Keratinocyte (primary cell): ENCODE measurements at regions not wholly inside any gene's neighbourhood (a gene's known extent, or its start where the extent isn't known, plus 50 kb on each side); places are given as distances from the start of the nearest gene placed in this dataset.

Experiments
- DNase-seq: peaks from one replicate; pipeline ENCODE4 v3.0.0-alpha.2; 2011; ENCODE audit warnings: low read depth, missing footprints, low spot score
- FAIRE-seq: peaks from 2 replicates; lab custom pipeline; 2011; peaks lifted over from hg19 to GRCh38; lab: Jason Lieb, UNC
- H2AFZ ChIP-seq: 2 replicates; pipeline ENCODE4 v1.6.0; 2012; ENCODE audit warnings: low read length, control low read depth, inconsistent platforms; ENCODE audit not compliant: control insufficient read depth
- H3K27ac ChIP-seq: 2 replicates; pipeline ENCODE4 v1.5.1; 2011; ENCODE audit warnings: low read length; ENCODE audit not compliant: control insufficient read depth, insufficient read depth
- H3K27me3 ChIP-seq: 3 replicates; pipeline ENCODE4 v1.6.0; 2011; ENCODE audit warnings: low read length; ENCODE audit not compliant: control insufficient read depth, insufficient read depth; ENCODE audit errors: extremely low read depth
- H3K36me3 ChIP-seq, 2 experiments: 2 replicates in 1 of 2; 3 replicates in 1 of 2; pipeline ENCODE4 v1.5.1; 2011; ENCODE audit warnings: low read length in 2 of 2, mild to moderate bottlenecking in 1 of 2; ENCODE audit not compliant: control insufficient read depth in 2 of 2, insufficient read depth in 2 of 2; ENCODE audit errors: extremely low read depth in 1 of 2
- H3K4me1 ChIP-seq: 3 replicates; pipeline ENCODE4 v1.5.1; 2011; ENCODE audit warnings: low read length; ENCODE audit not compliant: control insufficient read depth, insufficient read depth; ENCODE audit errors: extremely low read depth
- H3K4me2 ChIP-seq: 3 replicates; pipeline ENCODE4 v1.6.0; 2011; ENCODE audit warnings: low read depth, low read length; ENCODE audit not compliant: control insufficient read depth, insufficient read depth; ENCODE audit errors: extremely low read depth
- H3K4me3 ChIP-seq, 3 experiments: fragments of 200-600 bp in 1 of 3; sonication (generic) in 1 of 3; 2 replicates in 2 of 3; 3 replicates in 1 of 3; pipeline ENCODE4 v1.5.1; 2011 to 2016; ENCODE audit warnings: low read length in 3 of 3, mild to moderate bottlenecking in 3 of 3, control low read depth in 2 of 3, inconsistent platforms in 1 of 3, low read depth in 1 of 3, mixed read lengths in 1 of 3, mixed run types in 1 of 3, moderate library complexity in 1 of 3; ENCODE audit not compliant: control insufficient read depth in 2 of 3, insufficient read depth in 2 of 3; ENCODE audit errors: extremely low read depth in 1 of 3
- H3K79me2 ChIP-seq: 2 replicates; pipeline ENCODE4 v1.6.0; 2012; ENCODE audit warnings: low read length; ENCODE audit not compliant: control insufficient read depth, insufficient read depth
- H3K9ac ChIP-seq: 3 replicates; pipeline ENCODE4 v1.6.0; 2011; ENCODE audit warnings: low read length; ENCODE audit not compliant: control insufficient read depth, insufficient read depth; ENCODE audit errors: extremely low read depth
- H3K9me1 ChIP-seq: 3 replicates; pipeline ENCODE4 v1.6.0; 2011; ENCODE audit warnings: low read length; ENCODE audit not compliant: control insufficient read depth, insufficient read depth; ENCODE audit errors: extremely low read depth
- H3K9me3 ChIP-seq: 2 replicates; pipeline ENCODE4 v1.5.1; 2012; ENCODE audit warnings: low read depth, low read length; ENCODE audit not compliant: control insufficient read depth
- H4K20me1 ChIP-seq: 3 replicates; pipeline ENCODE4 v1.6.0; 2011; ENCODE audit warnings: low read length; ENCODE audit not compliant: control insufficient read depth, insufficient read depth; ENCODE audit errors: extremely low read depth
- CTCF ChIP-seq, 3 experiments: IDR thresholded peaks in 1 of 3; conservative IDR thresholded peaks in 1 of 3; optimal IDR thresholded peaks in 1 of 3; 2 replicates in 2 of 3; 3 replicates in 1 of 3; pipeline versions ENCODE3 to v1.5.1; 2011; ENCODE audit warnings: low read length in 3 of 3, mild to moderate bottlenecking in 3 of 3, moderate library complexity in 2 of 3, control low read depth in 1 of 3, inconsistent platforms in 1 of 3; ENCODE audit not compliant: insufficient read depth in 2 of 3; ENCODE audit errors: extremely low read depth in 1 of 3
- EZH2 ChIP-seq: IDR thresholded peaks from one replicate; pipeline ENCODE4 v1.6.1; 2012; ENCODE audit warnings: inconsistent platforms, mild to moderate bottlenecking, low read length, moderate library complexity
- dilution Hi-C: fragments of 300-500 bp; cut with MboI; formaldehyde crosslinking; loops from one replicate; pipeline ENCODE4 v1.7.0; 2020; ENCODE audit warnings: low sequenced_read_pairs; ENCODE audit not compliant: extremely low pct_ligation_motif_present

GRCh38 chr12:13559318-13559978 is 362.9 kb downstream of the EMP1 start:
- dilution Hi-C loops: no loop called here
- FAIRE-seq (no peak), DNase-seq (no peak)
- H3K9me1 ChIP-seq: no peaks in the 10 kb centered on the region
- TF ChIP-seq CTCF (optimal IDR thresholded peaks at IDR 0.05 in 1 of 3, IDR thresholded peaks at IDR 0.05 in 1 of 3, conservative IDR thresholded peaks at IDR 0.05 in 1 of 3; ENCODE audit: extremely low read depth in 1 of 3, insufficient read depth in 2 of 3, low read length in 3 of 3) (no peak), EZH2 (no peak)
- H3K4me1 ChIP-seq: no peaks in the 10 kb centered on the region
- no peak overlapping the region for H3K27ac ChIP-seq
- H3K79me2 ChIP-seq: no peaks in the 10 kb centered on the region
- H3K4me3 ChIP-seq: no peak overlapping the region
- no peak overlapping the region for H3K4me2 ChIP-seq
- no peak overlapping the region for H3K9ac ChIP-seq
- no peaks in the 10 kb centered on the region for H3K9me3 ChIP-seq
- H3K36me3 ChIP-seq: no peaks in the 10 kb centered on the region
- no peaks in the 10 kb centered on the region for H4K20me1 ChIP-seq
- H3K27me3 ChIP-seq: no peaks in the 10 kb centered on the region
- no peak overlapping the region for H2AFZ ChIP-seq

- H3K27ac ChIP-seq: no peak overlapping the region
- H3K9me1 ChIP-seq: no peaks in the 10 kb centered on the region
- peaks cover 3% of the 10 kb centered on the region for H3K27me3 ChIP-seq
- FAIRE-seq (no peak), DNase-seq (no peak)
- dilution Hi-C loops: no loop called here
- H3K79me2 ChIP-seq: no peaks in the 10 kb centered on the region
- H3K4me3 ChIP-seq: no peak overlapping the region
- no peaks in the 10 kb centered on the region for H3K9me3 ChIP-seq
- no peaks in the 10 kb centered on the region for H4K20me1 ChIP-seq
- H3K4me1 ChIP-seq: no peaks in the 10 kb centered on the region
- no peak overlapping the region for H2AFZ ChIP-seq
- H3K4me2 ChIP-seq: no peak overlapping the region
- H3K9ac ChIP-seq: no peak overlapping the region
- no peaks in the 10 kb centered on the region for H3K36me3 ChIP-seq
- TF ChIP-seq EZH2 (no peak), CTCF (optimal IDR thresholded peaks at IDR 0.05 in 1 of 3, IDR thresholded peaks at IDR 0.05 in 1 of 3, conservative IDR thresholded peaks at IDR 0.05 in 1 of 3; ENCODE audit: extremely low read depth in 1 of 3, insufficient read depth in 2 of 3, low read length in 3 of 3) (no peak)
Observed at GRCh38 chr12:13552830-13553229, 356.3 kb downstream of the EMP1 start.
